ENCODE measurements at regions not wholly inside any gene's neighbourhood (a gene's known extent, or its start where the extent isn't known, plus 50 kb on each side); places are given as distances from the start of the nearest gene placed in this dataset.

GRCh38 chr5:51890435-51891116 lies 507.3 kb downstream of the ISL1 start (continued):
- no peak for TF ChIP-seq CTBP2 (IDR thresholded peaks at IDR 0.05; ENCODE audit: borderline replicate concordance, insufficient read depth, insufficient read length, low read length)
- TF ChIP-seq ZNF274 (IDR thresholded peaks at IDR 0.05; ENCODE audit: borderline replicate concordance, extremely low read depth, low read length) = no peak
- no peak for TF ChIP-seq TCF12 (IDR thresholded peaks at IDR 0.05; ENCODE audit: low read depth, low read length)
